GM23338 (cell line): ENCODE measurements at regions not wholly inside any gene's neighbourhood (a gene's known extent, or its start where the extent isn't known, plus 50 kb on each side); places are given as distances from the start of the nearest gene placed in this dataset.

Source experiments
- CREB1 ChIP-seq: fragments of 250-450 bp; sonication (Bioruptor Pico); IDR thresholded peaks from 2 replicates; pipeline ENCODE4 v1.5.0; 2020; ENCODE audit warnings: low read depth, mild to moderate bottlenecking, moderate library complexity
- EZH2 ChIP-seq: fragments of 200-600 bp; sonication (generic); IDR thresholded peaks from one replicate; pipeline ENCODE4 v1.8.0; 2017; ENCODE audit warnings: antibody characterized with exemption, mild to moderate bottlenecking, low read depth; ENCODE audit not compliant: unreplicated experiment
- EZH2phosphoT487 ChIP-seq: fragments of 200-600 bp; sonication (generic); IDR thresholded peaks from one replicate; pipeline ENCODE4 v1.8.1; 2018; ENCODE audit warnings: antibody characterized with exemption; ENCODE audit not compliant: unreplicated experiment
- NANOG ChIP-seq: IDR thresholded peaks from 2 replicates; pipeline ENCODE4 v1.6.1; 2016; ENCODE audit warnings: antibody characterized with exemption, borderline replicate concordance
- POLR2AphosphoS5 ChIP-seq: IDR thresholded peaks from 2 replicates; pipeline ENCODE4 v1.6.1; 2016; ENCODE audit warnings: antibody characterized with exemption, low read depth
- ZNF331 ChIP-seq: fragments of 250-450 bp; sonication (Bioruptor Pico); IDR thresholded peaks from 2 replicates; pipeline ENCODE4 v1.5.0; 2020; ENCODE audit warnings: low read depth, mild to moderate bottlenecking, moderate library complexity
- TF ChIP-seq, protein P1 (sequence below), 2 experiments: fragments of 200-600 bp in 1 of 2; sonication (generic) in 1 of 2; conservative IDR thresholded peaks; 2 replicates each; pipeline versions ENCODE4 v1.5.1 to v1.6.1; 2016 to 2017; ENCODE audit warnings: antibody characterized with exemption in 2 of 2, low read depth in 2 of 2, mild to moderate bottlenecking in 2 of 2, moderate library complexity in 1 of 2
- TF ChIP-seq, protein P2 (sequence below): IDR thresholded peaks from one replicate; pipeline ENCODE4 v1.6.1; 2018; ENCODE audit warnings: antibody characterized with exemption; ENCODE audit not compliant: unreplicated experiment

DNA sequence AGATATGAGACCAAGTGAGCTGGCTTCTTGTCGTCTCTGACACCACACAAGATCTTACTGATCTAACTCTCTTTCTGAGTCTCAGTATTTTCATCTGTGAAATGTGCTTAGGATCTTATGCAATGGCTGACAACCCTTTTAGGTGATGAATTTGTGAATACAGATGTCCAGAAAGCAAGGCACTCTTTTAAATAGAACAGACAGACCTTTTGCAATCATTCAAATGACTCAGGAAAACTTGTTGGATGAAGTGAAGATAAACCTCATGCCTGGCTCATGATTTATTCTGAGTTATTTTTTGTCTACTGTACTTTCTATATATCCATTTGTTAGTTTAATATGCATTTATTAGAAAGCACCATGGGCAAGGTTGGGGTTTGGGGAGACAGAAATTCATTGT lies 411.3 kb downstream of the PTPRU start:
- no peak for TF ChIP-seq CREB1 (CRISPR knock-in tag)
- TF ChIP-seq, protein P1, sequence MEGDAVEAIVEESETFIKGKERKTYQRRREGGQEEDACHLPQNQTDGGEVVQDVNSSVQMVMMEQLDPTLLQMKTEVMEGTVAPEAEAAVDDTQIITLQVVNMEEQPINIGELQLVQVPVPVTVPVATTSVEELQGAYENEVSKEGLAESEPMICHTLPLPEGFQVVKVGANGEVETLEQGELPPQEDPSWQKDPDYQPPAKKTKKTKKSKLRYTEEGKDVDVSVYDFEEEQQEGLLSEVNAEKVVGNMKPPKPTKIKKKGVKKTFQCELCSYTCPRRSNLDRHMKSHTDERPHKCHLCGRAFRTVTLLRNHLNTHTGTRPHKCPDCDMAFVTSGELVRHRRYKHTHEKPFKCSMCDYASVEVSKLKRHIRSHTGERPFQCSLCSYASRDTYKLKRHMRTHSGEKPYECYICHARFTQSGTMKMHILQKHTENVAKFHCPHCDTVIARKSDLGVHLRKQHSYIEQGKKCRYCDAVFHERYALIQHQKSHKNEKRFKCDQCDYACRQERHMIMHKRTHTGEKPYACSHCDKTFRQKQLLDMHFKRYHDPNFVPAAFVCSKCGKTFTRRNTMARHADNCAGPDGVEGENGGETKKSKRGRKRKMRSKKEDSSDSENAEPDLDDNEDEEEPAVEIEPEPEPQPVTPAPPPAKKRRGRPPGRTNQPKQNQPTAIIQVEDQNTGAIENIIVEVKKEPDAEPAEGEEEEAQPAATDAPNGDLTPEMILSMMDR (conservative IDR thresholded peaks at IDR 0.05; ENCODE audit: low read depth in 2 of 2), result no peak
- no peak for TF ChIP-seq POLR2AphosphoS5
- TF ChIP-seq EZH2phosphoT487, result no peak
- no peak for TF ChIP-seq NANOG
- no peak for TF ChIP-seq EZH2
- no peak for TF ChIP-seq ZNF331
- TF ChIP-seq, protein P2, sequence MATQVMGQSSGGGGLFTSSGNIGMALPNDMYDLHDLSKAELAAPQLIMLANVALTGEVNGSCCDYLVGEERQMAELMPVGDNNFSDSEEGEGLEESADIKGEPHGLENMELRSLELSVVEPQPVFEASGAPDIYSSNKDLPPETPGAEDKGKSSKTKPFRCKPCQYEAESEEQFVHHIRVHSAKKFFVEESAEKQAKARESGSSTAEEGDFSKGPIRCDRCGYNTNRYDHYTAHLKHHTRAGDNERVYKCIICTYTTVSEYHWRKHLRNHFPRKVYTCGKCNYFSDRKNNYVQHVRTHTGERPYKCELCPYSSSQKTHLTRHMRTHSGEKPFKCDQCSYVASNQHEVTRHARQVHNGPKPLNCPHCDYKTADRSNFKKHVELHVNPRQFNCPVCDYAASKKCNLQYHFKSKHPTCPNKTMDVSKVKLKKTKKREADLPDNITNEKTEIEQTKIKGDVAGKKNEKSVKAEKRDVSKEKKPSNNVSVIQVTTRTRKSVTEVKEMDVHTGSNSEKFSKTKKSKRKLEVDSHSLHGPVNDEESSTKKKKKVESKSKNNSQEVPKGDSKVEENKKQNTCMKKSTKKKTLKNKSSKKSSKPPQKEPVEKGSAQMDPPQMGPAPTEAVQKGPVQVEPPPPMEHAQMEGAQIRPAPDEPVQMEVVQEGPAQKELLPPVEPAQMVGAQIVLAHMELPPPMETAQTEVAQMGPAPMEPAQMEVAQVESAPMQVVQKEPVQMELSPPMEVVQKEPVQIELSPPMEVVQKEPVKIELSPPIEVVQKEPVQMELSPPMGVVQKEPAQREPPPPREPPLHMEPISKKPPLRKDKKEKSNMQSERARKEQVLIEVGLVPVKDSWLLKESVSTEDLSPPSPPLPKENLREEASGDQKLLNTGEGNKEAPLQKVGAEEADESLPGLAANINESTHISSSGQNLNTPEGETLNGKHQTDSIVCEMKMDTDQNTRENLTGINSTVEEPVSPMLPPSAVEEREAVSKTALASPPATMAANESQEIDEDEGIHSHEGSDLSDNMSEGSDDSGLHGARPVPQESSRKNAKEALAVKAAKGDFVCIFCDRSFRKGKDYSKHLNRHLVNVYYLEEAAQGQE, result no peak
